Liver (tissue), 8 donors: ENCODE measurements at regions not wholly inside any gene's neighbourhood (a gene's known extent, or its start where the extent isn't known, plus 50 kb on each side); places are given as distances from the start of the nearest gene placed in this dataset.

Experiments
- DNase-seq: peaks from one replicate; pipeline ENCODE4 v3.0.0-alpha.2; 2017; ENCODE audit warnings: low spot score
- H3K27ac ChIP-seq, 2 donors: one replicate each; pipeline ENCODE4 v1.7.0; 2013; ENCODE audit warnings: inconsistent platforms in 2 of 2, low read length in 2 of 2, control low read depth in 1 of 2, low read depth in 1 of 2, mild to moderate bottlenecking in 1 of 2
- H3K27me3 ChIP-seq, 4 donors: one replicate each; pipeline versions ENCODE4 v1.6.1 to v1.7.0; 2013; ENCODE audit warnings: low read length in 3 of 4, inconsistent platforms in 1 of 4, mild to moderate bottlenecking in 1 of 4, moderate library complexity in 1 of 4; ENCODE audit not compliant: control insufficient read depth in 4 of 4, insufficient read depth in 4 of 4
- H3K36me3 ChIP-seq, 4 donors: one replicate each; pipeline versions ENCODE4 v1.6.1 to v1.7.0; 2013; ENCODE audit warnings: low read length in 3 of 4, mild to moderate bottlenecking in 3 of 4, low read depth in 1 of 4, moderate library complexity in 1 of 4; ENCODE audit not compliant: control insufficient read depth in 4 of 4, insufficient read depth in 3 of 4
- H3K4me1 ChIP-seq, 4 donors: one replicate each; pipeline versions ENCODE4 v1.6.1 to v1.7.0; 2013; ENCODE audit warnings: low read length in 3 of 4, mild to moderate bottlenecking in 3 of 4, moderate library complexity in 1 of 4; ENCODE audit not compliant: control insufficient read depth in 4 of 4, insufficient read depth in 4 of 4
- H3K4me3 ChIP-seq, 3 donors: one replicate each; pipeline versions ENCODE4 v1.6.1 to v1.7.0; 2013; ENCODE audit warnings: low read length in 3 of 3, control low read depth in 1 of 3, low read depth in 1 of 3, mild to moderate bottlenecking in 1 of 3
- H3K9ac ChIP-seq, 2 donors: one replicate each; pipeline ENCODE4 v1.7.0; 2013; ENCODE audit warnings: low read length in 2 of 2, mild to moderate bottlenecking in 2 of 2, moderate library complexity in 2 of 2, control low read depth in 1 of 2, low read depth in 1 of 2
- H3K9me3 ChIP-seq, 4 donors: one replicate each; pipeline versions ENCODE4 v1.6.1 to v1.7.0; 2013; ENCODE audit warnings: low read length in 3 of 4; ENCODE audit not compliant: control insufficient read depth in 4 of 4
- CTCF ChIP-seq: fragments of 150-350 bp; IDR thresholded peaks from 2 replicates; pipeline ENCODE4 v1.5.1; 2017; ENCODE audit warnings: improper control_type of control experiment, low read depth, low read length; ENCODE audit not compliant: missing input control
- EGR1 ChIP-seq, 2 donors: IDR thresholded peaks; 2 replicates each; pipeline ENCODE4 v1.6.1; 2016 to 2018; ENCODE audit warnings: antibody characterized with exemption in 2 of 2, low read depth in 2 of 2
- FOXA1 ChIP-seq: IDR thresholded peaks from 2 replicates; pipeline ENCODE4 v1.6.1; 2016; ENCODE audit warnings: antibody characterized with exemption
- FOXA2 ChIP-seq: IDR thresholded peaks from 2 replicates; pipeline ENCODE4 v1.6.1; 2016; ENCODE audit warnings: antibody characterized with exemption
- GABPA ChIP-seq, 2 donors: IDR thresholded peaks in 1 of 2; conservative IDR thresholded peaks in 1 of 2; 2 replicates each; pipeline ENCODE4 v1.6.1; 2016; ENCODE audit warnings: antibody characterized with exemption in 2 of 2, mild to moderate bottlenecking in 1 of 2, moderate library complexity in 1 of 2
- HNF4A ChIP-seq, 2 donors: conservative IDR thresholded peaks; 2 replicates each; pipeline ENCODE4 v1.6.1; 2016; ENCODE audit warnings: antibody characterized with exemption in 2 of 2, mild to moderate bottlenecking in 2 of 2
- HNF4G ChIP-seq: IDR thresholded peaks from 2 replicates; pipeline ENCODE4 v1.6.1; 2016; ENCODE audit warnings: antibody characterized with exemption
- JUND ChIP-seq, 2 donors: IDR thresholded peaks; 2 replicates each; pipeline ENCODE4 v1.6.1; 2016; ENCODE audit warnings: antibody characterized with exemption in 2 of 2
- NR2F2 ChIP-seq: IDR thresholded peaks from 2 replicates; pipeline ENCODE4 v1.6.1; 2016; ENCODE audit warnings: antibody characterized with exemption
- RAD21 ChIP-seq, 2 donors: IDR thresholded peaks; 2 replicates each; pipeline ENCODE4 v1.6.1; 2016; ENCODE audit warnings: antibody characterized with exemption in 2 of 2, mild to moderate bottlenecking in 2 of 2
- RXRA ChIP-seq, 2 donors: IDR thresholded peaks; 2 replicates each; pipeline ENCODE4 v1.6.1; 2017 to 2018; ENCODE audit warnings: antibody characterized with exemption in 2 of 2, mild to moderate bottlenecking in 1 of 2
- SP1 ChIP-seq: IDR thresholded peaks from 2 replicates; pipeline ENCODE4 v1.6.1; 2018; ENCODE audit warnings: antibody characterized with exemption, mild to moderate bottlenecking
- TAF1 ChIP-seq: conservative IDR thresholded peaks from 2 replicates; pipeline ENCODE4 v1.6.1; 2016; ENCODE audit warnings: antibody characterized with exemption, mild to moderate bottlenecking
- YY1 ChIP-seq: IDR thresholded peaks from 2 replicates; pipeline ENCODE4 v1.6.1; 2016; ENCODE audit warnings: antibody characterized with exemption, mild to moderate bottlenecking
- ZBTB33 ChIP-seq: IDR thresholded peaks from 2 replicates; pipeline ENCODE4 v1.6.1; 2016; ENCODE audit warnings: antibody characterized with exemption
- WGBS: extraction: QIAGEN DNeasy Blood & Tissue Kit; methylation state at CpG from one replicate; pipeline ENCODE4 v1.1.7; 2013; 5-methylcytosine and 5-hydroxymethylcytosine counted together
- TF ChIP-seq, protein P1 (sequence below): IDR thresholded peaks from 2 replicates; pipeline ENCODE4 v1.6.1; 2016; ENCODE audit warnings: antibody characterized with exemption
- TF ChIP-seq, protein P2 (sequence below): IDR thresholded peaks from 2 replicates; pipeline ENCODE4 v1.6.1; 2016; ENCODE audit warnings: antibody characterized with exemption
- TF ChIP-seq, protein P3 (sequence below): IDR thresholded peaks from 2 replicates; pipeline ENCODE4 v1.6.1; 2016; ENCODE audit warnings: antibody characterized with exemption, mild to moderate bottlenecking
- donor health status: healthy.
- donor health status: healthy.
- donor health status: healthy.
- donor health status: healthy.
- donor health status: healthy.

DNA sequence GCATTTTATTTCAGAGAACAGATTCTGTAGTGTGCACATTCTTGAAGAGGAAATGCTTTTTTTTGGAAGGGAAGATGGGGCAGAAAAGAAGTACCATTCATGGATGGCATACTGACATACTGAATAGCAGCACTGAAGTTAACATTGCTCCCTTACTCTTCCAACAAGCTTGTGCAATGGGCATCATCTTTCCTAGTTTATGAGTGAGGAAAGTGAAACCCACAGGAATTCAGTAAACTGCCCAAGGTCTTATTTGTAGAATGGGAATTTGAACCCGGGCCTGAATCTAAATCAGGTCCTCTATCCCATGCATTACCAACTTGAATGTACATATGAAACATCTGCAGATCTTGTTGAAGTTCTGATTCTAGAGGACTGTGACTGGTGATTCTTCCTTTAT is 215.7 kb upstream of the FGGY start (continued):
- TF ChIP-seq HNF4A (conservative IDR thresholded peaks at IDR 0.05) (no peak), FOXA1 (no peak)

- H3K9ac ChIP-seq: no peak overlapping the region
- no peaks in the 10 kb centered on the region for H3K36me3 ChIP-seq
- no peaks in the 10 kb centered on the region for H3K27me3 ChIP-seq
- H3K27ac ChIP-seq: no peak overlapping the region
- 90% methylated on average over 5 of the region's 5 CpGs for WGBS
- no peak for DNase-seq
- TF ChIP-seq JUND (IDR thresholded peaks at IDR 0.05) (no peak), EGR1 (IDR thresholded peaks at IDR 0.05; ENCODE audit: low read depth in 2 of 2) (no peak), RXRA (IDR thresholded peaks at IDR 0.05) (no peak), GABPA (IDR thresholded peaks at IDR 0.05 in 1 of 2, conservative IDR thresholded peaks at IDR 0.05 in 1 of 2) (no peak), YY1 (no peak), ZBTB33 (no peak), FOXA1 (no peak), CTCF (no peak), TAF1 (no peak), HNF4G (no peak), HNF4A (conservative IDR thresholded peaks at IDR 0.05) (no peak), RAD21 (IDR thresholded peaks at IDR 0.05) (no peak), NR2F2 (no peak), SP1 (no peak), FOXA2 (no peak)
- TF ChIP-seq, protein P1, sequence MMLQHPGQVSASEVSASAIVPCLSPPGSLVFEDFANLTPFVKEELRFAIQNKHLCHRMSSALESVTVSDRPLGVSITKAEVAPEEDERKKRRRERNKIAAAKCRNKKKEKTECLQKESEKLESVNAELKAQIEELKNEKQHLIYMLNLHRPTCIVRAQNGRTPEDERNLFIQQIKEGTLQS: no peak
- TF ChIP-seq, protein P2, sequence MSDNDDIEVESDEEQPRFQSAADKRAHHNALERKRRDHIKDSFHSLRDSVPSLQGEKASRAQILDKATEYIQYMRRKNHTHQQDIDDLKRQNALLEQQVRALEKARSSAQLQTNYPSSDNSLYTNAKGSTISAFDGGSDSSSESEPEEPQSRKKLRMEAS: no peak
- TF ChIP-seq, protein P3, sequence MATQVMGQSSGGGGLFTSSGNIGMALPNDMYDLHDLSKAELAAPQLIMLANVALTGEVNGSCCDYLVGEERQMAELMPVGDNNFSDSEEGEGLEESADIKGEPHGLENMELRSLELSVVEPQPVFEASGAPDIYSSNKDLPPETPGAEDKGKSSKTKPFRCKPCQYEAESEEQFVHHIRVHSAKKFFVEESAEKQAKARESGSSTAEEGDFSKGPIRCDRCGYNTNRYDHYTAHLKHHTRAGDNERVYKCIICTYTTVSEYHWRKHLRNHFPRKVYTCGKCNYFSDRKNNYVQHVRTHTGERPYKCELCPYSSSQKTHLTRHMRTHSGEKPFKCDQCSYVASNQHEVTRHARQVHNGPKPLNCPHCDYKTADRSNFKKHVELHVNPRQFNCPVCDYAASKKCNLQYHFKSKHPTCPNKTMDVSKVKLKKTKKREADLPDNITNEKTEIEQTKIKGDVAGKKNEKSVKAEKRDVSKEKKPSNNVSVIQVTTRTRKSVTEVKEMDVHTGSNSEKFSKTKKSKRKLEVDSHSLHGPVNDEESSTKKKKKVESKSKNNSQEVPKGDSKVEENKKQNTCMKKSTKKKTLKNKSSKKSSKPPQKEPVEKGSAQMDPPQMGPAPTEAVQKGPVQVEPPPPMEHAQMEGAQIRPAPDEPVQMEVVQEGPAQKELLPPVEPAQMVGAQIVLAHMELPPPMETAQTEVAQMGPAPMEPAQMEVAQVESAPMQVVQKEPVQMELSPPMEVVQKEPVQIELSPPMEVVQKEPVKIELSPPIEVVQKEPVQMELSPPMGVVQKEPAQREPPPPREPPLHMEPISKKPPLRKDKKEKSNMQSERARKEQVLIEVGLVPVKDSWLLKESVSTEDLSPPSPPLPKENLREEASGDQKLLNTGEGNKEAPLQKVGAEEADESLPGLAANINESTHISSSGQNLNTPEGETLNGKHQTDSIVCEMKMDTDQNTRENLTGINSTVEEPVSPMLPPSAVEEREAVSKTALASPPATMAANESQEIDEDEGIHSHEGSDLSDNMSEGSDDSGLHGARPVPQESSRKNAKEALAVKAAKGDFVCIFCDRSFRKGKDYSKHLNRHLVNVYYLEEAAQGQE: no peak
- no peak overlapping the region for H3K4me3 ChIP-seq
- H3K4me1 ChIP-seq: no peaks in the 10 kb centered on the region
- no peaks in the 10 kb centered on the region for H3K9me3 ChIP-seq
Observed at GRCh38 chr1:59081795-59082194, 215.1 kb upstream of the FGGY start.
